Body of pancreas (tissue), 4 donors: ENCODE measurements at regions not wholly inside any gene's neighbourhood (a gene's known extent, or its start where the extent isn't known, plus 50 kb on each side); places are given as distances from the start of the nearest gene placed in this dataset.

Source experiments
- ATAC-seq: fragments of 150-250 bp; one replicate; pipeline ENCODE4 v1.9.1; 2016
- DNase-seq, 4 donors: peaks; one replicate each; pipeline ENCODE4 v3.0.0-alpha.2; 2019
- H3K27ac ChIP-seq, 4 donors: fragments of 200-600 bp; sonication (generic); 1 replicate in 3 of 4; 2 replicates in 1 of 4; pipeline versions ENCODE4 v1.5.1 to v1.6.1; 2016 to 2019; ENCODE audit warnings: mild to moderate bottlenecking in 1 of 4, mixed read lengths in 1 of 4, moderate library complexity in 1 of 4
- H3K27me3 ChIP-seq, 2 donors: fragments of 200-600 bp; sonication (generic); one replicate each; pipeline ENCODE4 v1.6.0; 2016; ENCODE audit warnings: mild to moderate bottlenecking in 1 of 2
- H3K36me3 ChIP-seq, 2 donors: fragments of 200-600 bp; sonication (generic); replicated peaks in 1 of 2; 2 replicates each; pipeline ENCODE4 v1.5.1; 2016; ENCODE audit warnings: low read depth in 2 of 2; ENCODE audit not compliant: insufficient read depth in 1 of 2
- H3K4me1 ChIP-seq: fragments of 200-600 bp; sonication (generic); one replicate; pipeline ENCODE4 v1.6.0; 2016
- H3K4me3 ChIP-seq, 2 donors: fragments of 200-600 bp; sonication (generic); 1 replicate in 1 of 2; 2 replicates in 1 of 2; pipeline ENCODE4 v1.5.1; 2016 to 2019
- H3K9me3 ChIP-seq, 3 donors: fragments of 200-600 bp; sonication (generic); 1 replicate in 2 of 3; 2 replicates in 1 of 3; pipeline ENCODE4 v1.5.1; 2016
- CTCF ChIP-seq, 7 experiments: fragments of 450-650 bp in 4 of 7; fragments of 200-600 bp in 3 of 7; sonication (generic) in 3 of 7; IDR thresholded peaks; one replicate each; pipeline ENCODE4 v1.5.1; 2016 to 2019; ENCODE audit warnings: antibody characterized with exemption in 7 of 7
- POLR2A ChIP-seq, 3 donors: fragments of 450-650 bp; IDR thresholded peaks; one replicate each; pipeline ENCODE4 v1.6.1; 2016; ENCODE audit warnings: antibody characterized with exemption in 3 of 3, mild to moderate bottlenecking in 2 of 3
- WGBS, 2 donors: methylation state at CpG; one replicate each; pipeline ENCODE4 v1.1.5; 2017; 5-methylcytosine and 5-hydroxymethylcytosine counted together
- intact Hi-C: fragments of 100-400 bp; cut with DNase I; formaldehyde crosslinking; loops from one replicate; pipeline ENCODE4 v1.15.1; 2023

GRCh38 chr11:113533425-113533698 lies 58.2 kb upstream of the DRD2 start:
- DNase-seq, result no peak
- H3K27ac ChIP-seq, result no peak overlapping the region
- TF ChIP-seq CTCF (IDR thresholded peaks at IDR 0.05) (no peak), POLR2A (IDR thresholded peaks at IDR 0.05) (no peak)
- H3K4me1 ChIP-seq, result no peaks in the 10 kb centered on the region
- H3K4me3 ChIP-seq, result no peak overlapping the region
- peaks cover 0 to 10% of the 10 kb centered on the region in 2 donors for H3K27me3 ChIP-seq
- ATAC-seq, result no peak
- H3K36me3 ChIP-seq, result no peaks in the 10 kb centered on the region
- intact Hi-C loops, result loop anchor here (5.0 kb wide), 1 partner anchor 226 kb away; no protein-coding TSS in a partner anchor
- 55% methylated on average over 4 of the region's 4 CpGs for WGBS, 2 donors
- no peaks in the 10 kb centered on the region for H3K9me3 ChIP-seq

GRCh38 chr11:113532697-113533424 lies 57.7 kb upstream of the DRD2 start:
- TF ChIP-seq CTCF (IDR thresholded peaks at IDR 0.05) (peak; percentile 71 to 89 (median 74)), POLR2A (IDR thresholded peaks at IDR 0.05) (no peak)
- no peaks in the 10 kb centered on the region for H3K9me3 ChIP-seq
- peak; percentile 63 for ATAC-seq
- H3K36me3 ChIP-seq, result no peaks in the 10 kb centered on the region
- H3K4me3 ChIP-seq, result no peak overlapping the region
- intact Hi-C loops, result loop anchor here (5.0 kb wide), 1 partner anchor 226 kb away; no protein-coding TSS in a partner anchor
- no peak overlapping the region for H3K27ac ChIP-seq
- DNase-seq, result peak; percentile 77 to 85 (median 80)
- WGBS, 2 donors, result 7% methylated on average over 9 of the region's 9 CpGs
- no peaks in the 10 kb centered on the region for H3K4me1 ChIP-seq
- peaks cover 0 to 10% of the 10 kb centered on the region in 2 donors for H3K27me3 ChIP-seq

- 39 to 43% methylated on average over 7 to 8 of the region's 8 CpGs for WGBS, 2 donors
- H3K4me3 ChIP-seq, result no peak overlapping the region
- intact Hi-C loops, result loop anchor here (5.0 kb wide), 1 partner anchor 225 kb away; no protein-coding TSS in a partner anchor
- TF ChIP-seq CTCF (IDR thresholded peaks at IDR 0.05) (no peak), POLR2A (IDR thresholded peaks at IDR 0.05) (no peak)
- H3K27ac ChIP-seq, result no peak overlapping the region
- no peak for ATAC-seq
- H3K27me3 ChIP-seq, result peaks cover 0 to 10% of the 10 kb centered on the region in 2 donors
- no peaks in the 10 kb centered on the region for H3K4me1 ChIP-seq
- no peak for DNase-seq
- H3K9me3 ChIP-seq, result no peaks in the 10 kb centered on the region
- H3K36me3 ChIP-seq, result no peaks in the 10 kb centered on the region
Measured at GRCh38 chr11:113531575-113532451, 56.6 kb upstream of the DRD2 start.

GRCh38 chr11:113531083-113531482 lies 55.9 kb upstream of the DRD2 start:
- intact Hi-C loops, result loop anchor here (5.0 kb wide), 1 partner anchor 224 kb away; no protein-coding TSS in a partner anchor
- H3K9me3 ChIP-seq, result no peaks in the 10 kb centered on the region
- no peaks in the 10 kb centered on the region for H3K4me1 ChIP-seq
- no peak overlapping the region for H3K4me3 ChIP-seq
- DNase-seq (no peak), ATAC-seq (no peak)
- WGBS, 2 donors, result 38 to 41% methylated on average over 3 of the region's 3 CpGs
- peaks cover 0 to 10% of the 10 kb centered on the region in 2 donors for H3K27me3 ChIP-seq
- no peak overlapping the region for H3K27ac ChIP-seq
- TF ChIP-seq CTCF (IDR thresholded peaks at IDR 0.05) (no peak), POLR2A (IDR thresholded peaks at IDR 0.05) (no peak)
- no peaks in the 10 kb centered on the region for H3K36me3 ChIP-seq
